Vagina (tissue), 2 donors: ENCODE measurements at regions not wholly inside any gene's neighbourhood (a gene's known extent, or its start where the extent isn't known, plus 50 kb on each side); places are given as distances from the start of the nearest gene placed in this dataset.

Experiments
- POLR2A ChIP-seq, 2 donors: fragments of 450-650 bp; IDR thresholded peaks; one replicate each; pipeline ENCODE4 v1.6.1; 2017; ENCODE audit warnings: antibody characterized with exemption in 2 of 2, mild to moderate bottlenecking in 2 of 2, moderate library complexity in 2 of 2
- POLR2AphosphoS5 ChIP-seq, 2 donors: sonication (generic); formaldehyde crosslinking; IDR thresholded peaks; one replicate each; pipeline ENCODE4 v1.9.0; 2017; ENCODE audit warnings: antibody characterized with exemption in 2 of 2, mild to moderate bottlenecking in 2 of 2, low read depth in 1 of 2; ENCODE audit not compliant: insufficient read depth in 1 of 2
- TF ChIP-seq, protein P1 (sequence below), 3 experiments: fragments of 450-650 bp in 2 of 3; fragments of 200-600 bp in 1 of 3; sonication (generic) in 1 of 3; IDR thresholded peaks; one replicate each; pipeline ENCODE4 v1.5.1; 2017 to 2019; ENCODE audit warnings: antibody characterized with exemption in 3 of 3, mild to moderate bottlenecking in 2 of 3, moderate library complexity in 2 of 3

DNA sequence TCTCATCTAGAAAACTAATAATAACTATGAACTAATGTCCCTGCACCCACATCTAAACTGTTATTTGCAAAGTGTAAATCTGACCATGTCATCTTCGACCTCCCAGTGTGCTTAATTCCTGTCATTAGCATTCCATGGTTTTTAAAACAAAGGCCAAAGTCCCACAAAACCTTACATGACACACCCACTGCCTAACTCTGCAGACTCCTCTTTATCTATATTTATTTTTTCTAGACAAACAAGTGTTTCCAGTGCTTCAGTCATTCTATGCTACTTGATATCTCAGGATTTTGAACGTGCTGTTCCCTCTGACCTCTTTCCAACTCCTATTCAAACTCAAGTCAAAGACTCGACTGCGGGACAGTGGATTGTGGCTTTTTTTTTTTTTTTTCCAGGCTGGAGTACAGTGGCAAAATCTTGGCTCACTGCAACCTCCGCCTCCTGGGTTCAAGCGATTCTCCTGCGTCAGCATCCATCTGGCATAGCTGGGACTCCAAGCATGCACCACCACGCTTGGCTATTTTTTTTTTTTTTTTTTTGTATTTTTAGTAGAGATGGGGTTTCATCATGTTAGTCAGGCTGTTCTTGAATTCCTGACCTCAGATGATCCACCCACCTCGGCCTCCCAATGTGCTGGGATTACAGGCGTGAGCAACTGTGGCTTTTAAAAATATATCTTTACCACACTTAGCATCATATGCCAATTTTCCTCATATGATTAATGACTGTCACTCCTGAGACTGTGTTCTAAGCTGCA lies 1511.0 kb downstream of the ARAP2 start:
- TF ChIP-seq, protein P1, sequence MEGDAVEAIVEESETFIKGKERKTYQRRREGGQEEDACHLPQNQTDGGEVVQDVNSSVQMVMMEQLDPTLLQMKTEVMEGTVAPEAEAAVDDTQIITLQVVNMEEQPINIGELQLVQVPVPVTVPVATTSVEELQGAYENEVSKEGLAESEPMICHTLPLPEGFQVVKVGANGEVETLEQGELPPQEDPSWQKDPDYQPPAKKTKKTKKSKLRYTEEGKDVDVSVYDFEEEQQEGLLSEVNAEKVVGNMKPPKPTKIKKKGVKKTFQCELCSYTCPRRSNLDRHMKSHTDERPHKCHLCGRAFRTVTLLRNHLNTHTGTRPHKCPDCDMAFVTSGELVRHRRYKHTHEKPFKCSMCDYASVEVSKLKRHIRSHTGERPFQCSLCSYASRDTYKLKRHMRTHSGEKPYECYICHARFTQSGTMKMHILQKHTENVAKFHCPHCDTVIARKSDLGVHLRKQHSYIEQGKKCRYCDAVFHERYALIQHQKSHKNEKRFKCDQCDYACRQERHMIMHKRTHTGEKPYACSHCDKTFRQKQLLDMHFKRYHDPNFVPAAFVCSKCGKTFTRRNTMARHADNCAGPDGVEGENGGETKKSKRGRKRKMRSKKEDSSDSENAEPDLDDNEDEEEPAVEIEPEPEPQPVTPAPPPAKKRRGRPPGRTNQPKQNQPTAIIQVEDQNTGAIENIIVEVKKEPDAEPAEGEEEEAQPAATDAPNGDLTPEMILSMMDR (IDR thresholded peaks at IDR 0.05): no peak
- TF ChIP-seq POLR2A (IDR thresholded peaks at IDR 0.05) (no peak), POLR2AphosphoS5 (IDR thresholded peaks at IDR 0.05; ENCODE audit: insufficient read depth in 1 of 2, low read depth in 1 of 2) (no peak)
